ENCODE measurements at regions not wholly inside any gene's neighbourhood (a gene's known extent, or its start where the extent isn't known, plus 50 kb on each side); places are given as distances from the start of the nearest gene placed in this dataset.

DNA sequence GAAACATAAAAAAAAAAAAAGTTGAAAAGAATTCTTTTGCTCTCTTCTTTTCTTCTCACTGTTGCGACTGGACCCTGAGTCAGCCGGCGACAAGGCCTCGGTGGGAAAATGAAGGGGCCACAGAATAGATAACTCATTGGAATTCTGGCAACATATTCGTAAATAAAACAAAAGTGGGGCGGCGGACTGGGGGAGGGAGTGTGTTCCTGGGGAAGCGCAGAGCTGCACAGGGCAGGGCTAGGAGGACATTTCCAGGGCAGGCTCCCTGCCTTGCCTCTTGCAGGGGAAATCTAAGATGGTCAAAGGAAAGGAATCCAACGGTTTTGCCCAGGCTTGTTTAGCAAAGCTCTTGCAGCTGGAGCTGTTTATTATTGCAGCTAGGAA, 1042.8 kb upstream of the NR2F2 start:
- Mint-ChIP-seq H3K9me3 (no peaks in the 10 kb centered on the region), H3K4me1 (peaks cover 37% of the 10 kb centered on the region), H3K27me3 (ENCODE audit: insufficient read depth, low read depth, poor library complexity) (peaks cover 8% of the 10 kb centered on the region), H3K4me3 (peak overlapping the region; percentile 18; the same call in 2 of the 3 replicates), H3K27ac (no peak overlapping the region), H3K36me3 (ENCODE audit: low read depth) (no peaks in the 10 kb centered on the region)
- TF ChIP-seq POLR2AphosphoS5 (IDR thresholded peaks at IDR 0.05; ENCODE audit: low read depth) (no peak), STAT1 (IDR thresholded peaks at IDR 0.05; ENCODE audit: unreplicated experiment) (no peak), EZH2phosphoT487 (IDR thresholded peaks at IDR 0.05; ENCODE audit: unreplicated experiment) (no peak)
- H3K27ac ChIP-seq (ENCODE audit: low read depth) = no peak overlapping the region
- no peaks in the 10 kb centered on the region for H3K36me3 ChIP-seq (ENCODE audit: insufficient read depth)
- ATAC-seq (peak; percentile 26; the same call in 2 of the 3 replicates), DNase-seq (ENCODE audit: low spot score) (peak; percentile 32)
- peaks cover 5% of the 10 kb centered on the region; the same call in 1 of the 2 replicates for H3K27me3 ChIP-seq (ENCODE audit: insufficient read depth)
- H3K9me2 ChIP-seq (ENCODE audit: insufficient read depth) = peaks cover 3% of the 10 kb centered on the region; the same call in 1 of the 2 replicates
- H3F3A ChIP-seq (replicated peaks; ENCODE audit: low read depth) = no peaks in the 10 kb centered on the region
- H3K79me2 ChIP-seq (replicated peaks; ENCODE audit: insufficient read depth) = no peaks in the 10 kb centered on the region
- H3K4me1 ChIP-seq (ENCODE audit: insufficient read depth) = peaks cover 37% of the 10 kb centered on the region
- H2AFZ ChIP-seq = peak overlapping the region; percentile 92
- H3K4me2 ChIP-seq = peak overlapping the region; percentile 65
- H3K4me3 ChIP-seq = peak overlapping the region; percentile 35; the same call in 1 of the 2 replicates
- H4K20me1 ChIP-seq (replicated peaks; ENCODE audit: insufficient read depth) = no peaks in the 10 kb centered on the region

DNA sequence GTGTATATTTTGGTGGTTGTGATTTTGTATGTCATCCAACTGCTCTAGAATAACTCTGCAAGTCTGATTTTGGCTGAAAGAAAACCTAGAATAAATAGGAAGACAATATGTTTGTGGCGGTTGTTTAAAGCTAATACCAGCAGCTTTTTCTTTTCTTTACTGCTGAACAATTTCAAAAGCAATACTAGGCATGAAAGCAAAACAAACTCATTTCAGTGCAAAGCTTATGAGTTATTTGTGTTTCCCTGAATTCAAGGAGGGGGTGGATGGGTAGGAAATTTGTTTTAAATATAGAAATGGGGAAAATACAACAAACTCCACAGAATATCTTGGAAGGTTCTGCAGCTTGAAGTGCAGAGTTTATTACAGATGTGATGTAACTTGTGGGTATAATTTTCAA, 1041.9 kb upstream of the NR2F2 start:
- no peaks in the 10 kb centered on the region for H3K36me3 Mint-ChIP-seq (ENCODE audit: low read depth)
- Histone ChIP-seq H2AFZ (no peak overlapping the region), H3K4me1 (ENCODE audit: insufficient read depth) (peaks cover 37% of the 10 kb centered on the region), H3K4me3 (no peak overlapping the region), H3K27me3 (ENCODE audit: insufficient read depth) (peaks cover 5% of the 10 kb centered on the region; the same call in 1 of the 2 replicates), H3K4me2 (no peak overlapping the region), H4K20me1 (replicated peaks; ENCODE audit: insufficient read depth) (no peaks in the 10 kb centered on the region), H3K9me2 (ENCODE audit: insufficient read depth) (no peaks in the 10 kb centered on the region), H3K27ac (ENCODE audit: low read depth) (no peak overlapping the region), H3F3A (replicated peaks; ENCODE audit: low read depth) (no peaks in the 10 kb centered on the region), H3K36me3 (ENCODE audit: insufficient read depth) (no peaks in the 10 kb centered on the region), H3K79me2 (replicated peaks; ENCODE audit: insufficient read depth) (no peaks in the 10 kb centered on the region)
- no peak for TF ChIP-seq POLR2AphosphoS5 (IDR thresholded peaks at IDR 0.05; ENCODE audit: low read depth)
- DNase-seq (ENCODE audit: low spot score) (no peak), ATAC-seq (no peak)
- peaks cover 10% of the 10 kb centered on the region for H3K27me3 Mint-ChIP-seq (ENCODE audit: insufficient read depth, low read depth, poor library complexity)
- H3K9me3 Mint-ChIP-seq = no peaks in the 10 kb centered on the region
- no peak overlapping the region for H3K4me3 Mint-ChIP-seq
- H3K27ac Mint-ChIP-seq = no peak overlapping the region
- peaks cover 37% of the 10 kb centered on the region for H3K4me1 Mint-ChIP-seq

DNA sequence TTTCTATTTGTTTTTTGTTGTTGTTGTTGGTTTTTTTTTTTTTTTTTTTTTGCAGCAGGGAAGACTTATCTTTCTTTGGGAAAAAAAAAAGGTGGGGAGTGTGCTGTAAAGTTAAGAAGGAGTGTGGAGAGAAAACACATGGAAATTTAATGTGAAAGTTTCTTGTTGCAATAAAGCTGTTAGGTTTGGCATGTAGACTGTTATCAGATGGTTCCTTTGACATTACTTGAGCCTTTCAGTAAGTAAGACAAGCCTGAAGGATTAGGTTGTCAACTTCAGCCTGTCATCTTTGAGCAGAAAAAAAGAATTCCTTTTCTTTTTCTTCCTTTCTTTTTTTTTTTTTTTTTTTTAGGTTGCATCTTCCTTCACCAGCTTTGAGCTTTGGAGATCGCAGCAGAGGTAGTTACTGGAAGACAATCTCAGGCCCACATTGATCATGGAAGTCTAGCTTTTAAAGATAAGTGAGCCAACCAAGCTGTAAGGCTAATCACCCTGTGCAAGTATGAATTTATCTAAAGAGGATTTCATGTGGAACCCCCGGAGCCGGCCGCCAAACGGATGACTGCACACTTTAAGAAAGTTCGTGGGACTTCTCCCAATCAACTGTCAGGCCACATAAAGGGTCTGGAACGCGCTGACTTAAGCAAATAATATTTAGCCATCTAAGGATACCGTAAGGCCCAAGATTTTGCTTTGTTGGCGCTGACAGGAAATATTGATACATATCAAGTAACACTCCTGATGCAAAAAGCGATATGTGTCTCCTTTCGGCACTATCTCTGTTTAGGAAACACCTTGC, 1040.1 kb upstream of the NR2F2 start:
- no peaks in the 10 kb centered on the region for H4K20me1 ChIP-seq (replicated peaks; ENCODE audit: insufficient read depth)
- DNase-seq (ENCODE audit: low spot score) (no peak), ATAC-seq (no peak)
- Mint-ChIP-seq H3K36me3 (ENCODE audit: low read depth) (no peaks in the 10 kb centered on the region), H3K9me3 (no peaks in the 10 kb centered on the region), H3K4me1 (peaks cover 31% of the 10 kb centered on the region), H3K4me3 (no peak overlapping the region), H3K27me3 (ENCODE audit: insufficient read depth, low read depth, poor library complexity) (peaks cover 10% of the 10 kb centered on the region), H3K27ac (no peak overlapping the region)
- no peak overlapping the region for H3K4me2 ChIP-seq
- H3K9me2 ChIP-seq (ENCODE audit: insufficient read depth) = no peaks in the 10 kb centered on the region
- no peak overlapping the region; the same call in 1 of the 2 replicates for H2AFZ ChIP-seq
- peaks cover 28% of the 10 kb centered on the region for H3K4me1 ChIP-seq (ENCODE audit: insufficient read depth)
- H3F3A ChIP-seq (replicated peaks; ENCODE audit: low read depth) = no peaks in the 10 kb centered on the region
- no peaks in the 10 kb centered on the region for H3K79me2 ChIP-seq (replicated peaks; ENCODE audit: insufficient read depth)
- H3K27me3 ChIP-seq (ENCODE audit: insufficient read depth) = peaks cover 5% of the 10 kb centered on the region; the same call in 1 of the 2 replicates
- H3K4me3 ChIP-seq = no peak overlapping the region
- no peaks in the 10 kb centered on the region for H3K36me3 ChIP-seq (ENCODE audit: insufficient read depth)
- H3K27ac ChIP-seq (ENCODE audit: low read depth) = no peak overlapping the region
- TF ChIP-seq, protein P1, sequence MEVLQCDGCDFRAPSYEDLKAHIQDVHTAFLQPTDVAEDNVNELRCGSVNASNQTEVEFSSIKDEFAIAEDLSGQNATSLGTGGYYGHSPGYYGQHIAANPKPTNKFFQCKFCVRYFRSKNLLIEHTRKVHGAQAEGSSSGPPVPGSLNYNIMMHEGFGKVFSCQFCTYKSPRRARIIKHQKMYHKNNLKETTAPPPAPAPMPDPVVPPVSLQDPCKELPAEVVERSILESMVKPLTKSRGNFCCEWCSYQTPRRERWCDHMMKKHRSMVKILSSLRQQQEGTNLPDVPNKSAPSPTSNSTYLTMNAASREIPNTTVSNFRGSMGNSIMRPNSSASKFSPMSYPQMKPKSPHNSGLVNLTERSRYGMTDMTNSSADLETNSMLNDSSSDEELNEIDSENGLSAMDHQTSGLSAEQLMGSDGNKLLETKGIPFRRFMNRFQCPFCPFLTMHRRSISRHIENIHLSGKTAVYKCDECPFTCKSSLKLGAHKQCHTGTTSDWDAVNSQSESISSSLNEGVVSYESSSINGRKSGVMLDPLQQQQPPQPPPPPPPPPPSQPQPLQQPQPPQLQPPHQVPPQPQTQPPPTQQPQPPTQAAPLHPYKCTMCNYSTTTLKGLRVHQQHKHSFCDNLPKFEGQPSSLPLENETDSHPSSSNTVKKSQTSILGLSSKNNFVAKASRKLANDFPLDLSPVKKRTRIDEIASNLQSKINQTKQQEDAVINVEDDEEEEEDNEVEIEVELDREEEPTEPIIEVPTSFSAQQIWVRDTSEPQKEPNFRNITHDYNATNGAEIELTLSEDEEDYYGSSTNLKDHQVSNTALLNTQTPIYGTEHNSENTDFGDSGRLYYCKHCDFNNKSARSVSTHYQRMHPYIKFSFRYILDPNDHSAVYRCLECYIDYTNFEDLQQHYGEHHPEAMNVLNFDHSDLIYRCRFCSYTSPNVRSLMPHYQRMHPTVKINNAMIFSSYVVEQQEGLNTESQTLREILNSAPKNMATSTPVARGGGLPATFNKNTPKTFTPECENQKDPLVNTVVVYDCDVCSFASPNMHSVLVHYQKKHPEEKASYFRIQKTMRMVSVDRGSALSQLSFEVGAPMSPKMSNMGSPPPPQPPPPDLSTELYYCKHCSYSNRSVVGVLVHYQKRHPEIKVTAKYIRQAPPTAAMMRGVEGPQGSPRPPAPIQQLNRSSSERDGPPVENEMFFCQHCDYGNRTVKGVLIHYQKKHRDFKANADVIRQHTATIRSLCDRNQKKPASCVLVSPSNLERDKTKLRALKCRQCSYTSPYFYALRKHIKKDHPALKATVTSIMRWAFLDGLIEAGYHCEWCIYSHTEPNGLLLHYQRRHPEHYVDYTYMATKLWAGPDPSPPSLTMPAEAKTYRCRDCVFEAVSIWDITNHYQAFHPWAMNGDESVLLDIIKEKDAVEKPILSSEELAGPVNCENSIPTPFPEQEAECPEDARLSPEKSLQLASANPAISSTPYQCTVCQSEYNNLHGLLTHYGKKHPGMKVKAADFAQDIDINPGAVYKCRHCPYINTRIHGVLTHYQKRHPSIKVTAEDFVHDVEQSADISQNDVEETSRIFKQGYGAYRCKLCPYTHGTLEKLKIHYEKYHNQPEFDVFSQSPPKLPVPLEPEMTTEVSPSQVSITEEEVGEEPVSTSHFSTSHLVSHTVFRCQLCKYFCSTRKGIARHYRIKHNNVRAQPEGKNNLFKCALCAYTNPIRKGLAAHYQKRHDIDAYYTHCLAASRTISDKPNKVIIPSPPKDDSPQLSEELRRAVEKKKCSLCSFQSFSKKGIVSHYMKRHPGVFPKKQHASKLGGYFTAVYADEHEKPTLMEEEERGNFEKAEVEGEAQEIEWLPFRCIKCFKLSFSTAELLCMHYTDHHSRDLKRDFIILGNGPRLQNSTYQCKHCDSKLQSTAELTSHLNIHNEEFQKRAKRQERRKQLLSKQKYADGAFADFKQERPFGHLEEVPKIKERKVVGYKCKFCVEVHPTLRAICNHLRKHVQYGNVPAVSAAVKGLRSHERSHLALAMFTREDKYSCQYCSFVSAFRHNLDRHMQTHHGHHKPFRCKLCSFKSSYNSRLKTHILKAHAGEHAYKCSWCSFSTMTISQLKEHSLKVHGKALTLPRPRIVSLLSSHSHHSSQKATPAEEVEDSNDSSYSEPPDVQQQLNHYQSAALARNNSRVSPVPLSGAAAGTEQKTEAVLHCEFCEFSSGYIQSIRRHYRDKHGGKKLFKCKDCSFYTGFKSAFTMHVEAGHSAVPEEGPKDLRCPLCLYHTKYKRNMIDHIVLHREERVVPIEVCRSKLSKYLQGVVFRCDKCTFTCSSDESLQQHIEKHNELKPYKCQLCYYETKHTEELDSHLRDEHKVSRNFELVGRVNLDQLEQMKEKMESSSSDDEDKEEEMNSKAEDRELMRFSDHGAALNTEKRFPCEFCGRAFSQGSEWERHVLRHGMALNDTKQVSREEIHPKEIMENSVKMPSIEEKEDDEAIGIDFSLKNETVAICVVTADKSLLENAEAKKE (CRISPR knock-in tag; IDR thresholded peaks at IDR 0.05) = no peak
- TF ChIP-seq POLR2AphosphoS5 (IDR thresholded peaks at IDR 0.05; ENCODE audit: low read depth) = no peak
- no peak for TF ChIP-seq STAT1 (IDR thresholded peaks at IDR 0.05; ENCODE audit: unreplicated experiment)
- TF ChIP-seq, protein P2, sequence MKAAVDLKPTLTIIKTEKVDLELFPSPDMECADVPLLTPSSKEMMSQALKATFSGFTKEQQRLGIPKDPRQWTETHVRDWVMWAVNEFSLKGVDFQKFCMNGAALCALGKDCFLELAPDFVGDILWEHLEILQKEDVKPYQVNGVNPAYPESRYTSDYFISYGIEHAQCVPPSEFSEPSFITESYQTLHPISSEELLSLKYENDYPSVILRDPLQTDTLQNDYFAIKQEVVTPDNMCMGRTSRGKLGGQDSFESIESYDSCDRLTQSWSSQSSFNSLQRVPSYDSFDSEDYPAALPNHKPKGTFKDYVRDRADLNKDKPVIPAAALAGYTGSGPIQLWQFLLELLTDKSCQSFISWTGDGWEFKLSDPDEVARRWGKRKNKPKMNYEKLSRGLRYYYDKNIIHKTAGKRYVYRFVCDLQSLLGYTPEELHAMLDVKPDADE (IDR thresholded peaks at IDR 0.05) = no peak
